ENCODE measurements at regions not wholly inside any gene's neighbourhood (a gene's known extent, or its start where the extent isn't known, plus 50 kb on each side); places are given as distances from the start of the nearest gene placed in this dataset.

- Histone ChIP-seq H3K9ac (replicated peaks in 1 of 4; ENCODE audit: extremely low read depth in 1 of 4, low read depth in 3 of 4, low read length in 3 of 4) (no peak overlapping the region), H3K4ac (replicated peaks; ENCODE audit: insufficient read length, low read depth, low read length) (no peak overlapping the region), H4K20me1 (replicated peaks in 1 of 2; ENCODE audit: control insufficient read depth in 1 of 2, insufficient read depth in 2 of 2, low read length in 2 of 2) (no peaks in the 10 kb centered on the region), H2AK5ac (ENCODE audit: low read depth, low read length) (no peak overlapping the region), H4K91ac (replicated peaks; ENCODE audit: insufficient read length, low read length) (no peak overlapping the region), H3K23me2 (ENCODE audit: low read depth, low read length) (no peaks in the 10 kb centered on the region), H2BK15ac (ENCODE audit: low read length) (no peak overlapping the region), H2BK12ac (ENCODE audit: low read depth, low read length) (no peak overlapping the region), H2BK120ac (replicated peaks; ENCODE audit: low read depth, low read length) (no peak overlapping the region), H4K5ac (ENCODE audit: insufficient read length, low read depth, low read length) (no peak overlapping the region), H3K27me3 (replicated peaks in 1 of 4; ENCODE audit: control insufficient read depth in 3 of 4, extremely low read depth in 1 of 4, insufficient read depth in 3 of 4, low read length in 3 of 4) (no peaks in the 10 kb centered on the region), H3K79me1 (ENCODE audit: low read depth, low read length) (no peaks in the 10 kb centered on the region), H3K18ac (ENCODE audit: extremely low read depth, low read length) (no peak overlapping the region), H2AFZ (ENCODE audit: low read length) (no peak overlapping the region), H3K9me3 (ENCODE audit: insufficient read depth in 2 of 2, low read depth in 1 of 2, low read length in 1 of 2) (peaks cover 3 to 14% of the 10 kb centered on the region in 2 experiments; a peak in 3 of 4 replicates), H2BK5ac (ENCODE audit: low read depth, low read length) (no peak overlapping the region), H3K4me3 (ENCODE audit: extremely low read depth in 1 of 4, insufficient read depth in 2 of 4, low read depth in 3 of 4, low read length in 4 of 4) (no peak overlapping the region), H3K56ac (replicated peaks; ENCODE audit: insufficient read length, low read depth, low read length) (no peak overlapping the region), H4K8ac (ENCODE audit: extremely low read depth, insufficient read depth, low read length) (no peak overlapping the region), H3K14ac (ENCODE audit: insufficient read length) (no peak overlapping the region), H3K23ac (ENCODE audit: insufficient read length) (no peak overlapping the region), H3K4me1 (replicated peaks in 1 of 4; ENCODE audit: control insufficient read depth in 3 of 4, insufficient read depth in 4 of 4, low read length in 3 of 4) (peaks cover 0 to 7% (median 5%) of the 10 kb centered on the region in 4 experiments; a peak in 3 of 7 replicates), H3K79me2 (ENCODE audit: control insufficient read depth in 1 of 2, insufficient read depth in 2 of 2, low read length in 2 of 2) (no peaks in the 10 kb centered on the region), H3K36me3 (ENCODE audit: control insufficient read depth in 2 of 4, insufficient read depth in 4 of 4, low read length in 3 of 4) (peaks cover 0 to 19% (median 9%) of the 10 kb centered on the region in 4 experiments; a peak in 3 of 8 replicates), H3K27ac (ENCODE audit: low read depth, low read length) (no peak overlapping the region), H3K4me2 (ENCODE audit: insufficient read depth in 1 of 2, low read depth in 2 of 2, low read length in 2 of 2) (no peak overlapping the region), H2BK20ac (ENCODE audit: low read length) (no peak overlapping the region)
- no peak for TF ChIP-seq SP4 (IDR thresholded peaks at IDR 0.05; ENCODE audit: low read length)
- TF ChIP-seq TEAD4 (IDR thresholded peaks at IDR 0.05; ENCODE audit: low read depth, low read length) = 0 out of 2 replicates have a peak, but pooled peaks have one; percentile 11
- no peak for FAIRE-seq
- ChIA-PET CTCF (ENCODE audit: partially characterized antibody) (interaction anchor here (1.1 to 2.5 kb wide), 3 partner anchors 13 to 249 kb away, joined by 3 to 13 read pairs (median 5); no protein-coding TSS in a partner anchor), POLR2A (ENCODE audit: partially characterized antibody) (interaction anchor here (1.3 to 1.4 kb wide), 2 partner anchors 9 to 14 kb away, joined by 3 read pairs; no protein-coding TSS in a partner anchor)
- WGBS, 2 experiments (ENCODE audit: extremely low coverage in 1 of 2, insufficient coverage in 1 of 2, insufficient read length in 1 of 2, insufficient replicate concordance in 2 of 2, low coverage in 1 of 2, low lambda C conversion rate in 2 of 2, missing lambda C conversion rate in 1 of 2) = 78% methylated on average over 2 of the region's 2 CpGs; no CpG with 5 or more reads in 1 of the 2 experiments
- DNase-seq (ENCODE audit: low read depth in 1 of 2, low spot score in 2 of 2) = no peak
These were observed 182.8 kb downstream of the UTRN start for GRCh38 chr6:144467921-144468320.

All from H1 (cell line).